WI38 (cell line): ENCODE measurements at regions not wholly inside any gene's neighbourhood (a gene's known extent, or its start where the extent isn't known, plus 50 kb on each side); places are given as distances from the start of the nearest gene placed in this dataset.

ENCODE experiments used
- H3K4me3 ChIP-seq: 2 replicates; pipeline ENCODE4 v1.5.1; 2011; ENCODE audit warnings: low read depth, mild to moderate bottlenecking, control low read depth, low read length
- TF ChIP-seq, protein P1 (sequence below): IDR thresholded peaks from 2 replicates; pipeline ENCODE4 v1.5.1; 2012; ENCODE audit warnings: low read depth, mild to moderate bottlenecking, control low read depth, low read length

DNA sequence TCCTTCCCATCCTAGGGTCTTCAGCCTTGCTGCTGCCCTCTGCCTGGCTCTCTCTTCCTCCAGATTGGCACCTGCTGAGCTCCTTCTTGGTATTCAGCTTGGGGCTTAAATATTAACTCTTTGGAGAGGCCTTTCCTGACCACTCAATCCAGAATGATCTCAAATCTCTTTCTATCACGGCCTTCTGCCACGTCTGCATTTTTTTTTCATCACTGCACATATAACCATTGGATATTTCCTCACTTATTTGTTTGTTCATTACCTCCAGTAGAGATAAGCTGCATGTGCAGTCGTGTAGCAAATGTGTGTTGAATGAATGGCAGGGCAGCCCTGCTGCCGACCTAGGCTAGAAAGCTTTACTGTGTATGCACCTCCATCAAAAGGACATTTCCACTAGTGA, 51.6 kb upstream of the MPP7 start:
- TF ChIP-seq, protein P1, sequence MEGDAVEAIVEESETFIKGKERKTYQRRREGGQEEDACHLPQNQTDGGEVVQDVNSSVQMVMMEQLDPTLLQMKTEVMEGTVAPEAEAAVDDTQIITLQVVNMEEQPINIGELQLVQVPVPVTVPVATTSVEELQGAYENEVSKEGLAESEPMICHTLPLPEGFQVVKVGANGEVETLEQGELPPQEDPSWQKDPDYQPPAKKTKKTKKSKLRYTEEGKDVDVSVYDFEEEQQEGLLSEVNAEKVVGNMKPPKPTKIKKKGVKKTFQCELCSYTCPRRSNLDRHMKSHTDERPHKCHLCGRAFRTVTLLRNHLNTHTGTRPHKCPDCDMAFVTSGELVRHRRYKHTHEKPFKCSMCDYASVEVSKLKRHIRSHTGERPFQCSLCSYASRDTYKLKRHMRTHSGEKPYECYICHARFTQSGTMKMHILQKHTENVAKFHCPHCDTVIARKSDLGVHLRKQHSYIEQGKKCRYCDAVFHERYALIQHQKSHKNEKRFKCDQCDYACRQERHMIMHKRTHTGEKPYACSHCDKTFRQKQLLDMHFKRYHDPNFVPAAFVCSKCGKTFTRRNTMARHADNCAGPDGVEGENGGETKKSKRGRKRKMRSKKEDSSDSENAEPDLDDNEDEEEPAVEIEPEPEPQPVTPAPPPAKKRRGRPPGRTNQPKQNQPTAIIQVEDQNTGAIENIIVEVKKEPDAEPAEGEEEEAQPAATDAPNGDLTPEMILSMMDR, result no peak
- no peak overlapping the region for H3K4me3 ChIP-seq

GRCh38 chr10:28355376-28355775, 52.5 kb upstream of the MPP7 start:
- TF ChIP-seq, protein P1, result no peak

DNA sequence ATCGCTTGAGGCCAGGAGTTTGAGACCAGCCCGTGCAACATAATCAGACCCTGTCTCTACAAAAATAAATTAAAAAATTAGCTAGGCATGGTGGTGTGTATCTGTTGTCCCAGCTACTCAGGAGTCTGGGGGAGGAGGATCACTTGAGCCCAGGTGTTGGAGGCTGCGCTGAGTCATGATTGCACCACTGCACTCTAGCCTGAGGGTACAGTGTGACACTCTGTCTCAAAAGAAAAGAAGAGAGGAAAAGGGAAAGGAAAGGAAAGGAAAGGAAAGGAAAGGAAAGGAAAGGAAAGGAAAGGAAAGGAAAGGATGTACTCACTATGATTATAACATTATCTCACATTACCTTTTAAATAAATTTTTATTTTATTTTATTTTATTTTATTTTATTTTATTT, 56.5 kb upstream of the MPP7 start:
- TF ChIP-seq, protein P1, result no peak
- H3K4me3 ChIP-seq, result no peak overlapping the region

More at GRCh38 chr10:28355376-28355775, 52.5 kb upstream of the MPP7 start:
- no peak overlapping the region for H3K4me3 ChIP-seq

DNA sequence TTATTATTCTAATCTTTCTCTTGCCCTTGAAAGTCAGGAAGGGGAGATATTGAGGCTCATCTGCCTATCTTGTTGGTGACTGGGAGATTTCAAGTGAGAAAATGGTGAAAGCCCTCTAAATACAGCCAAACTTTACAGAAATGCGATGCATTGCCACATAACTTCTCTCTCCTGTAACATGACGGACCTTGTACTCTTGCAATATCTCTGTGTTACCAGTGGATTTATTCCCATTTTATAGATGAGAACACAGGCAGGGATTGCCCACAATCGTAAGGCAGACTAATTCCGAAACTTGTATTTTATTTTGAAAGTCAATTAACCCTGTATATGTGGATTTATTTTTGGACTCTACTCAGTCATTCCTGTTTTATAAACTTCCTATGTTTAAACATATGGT, 57.3 kb upstream of the MPP7 start:
- no peak overlapping the region for H3K4me3 ChIP-seq
- TF ChIP-seq, protein P1, result no peak

- TF ChIP-seq, protein P1, result no peak
These were observed 60.5 kb upstream of the MPP7 start for GRCh38 chr10:28363376-28363775.

GRCh38 chr10:28365840-28366239, 63.0 kb upstream of the MPP7 start:
- TF ChIP-seq, protein P1, result no peak
- no peak overlapping the region for H3K4me3 ChIP-seq

More at GRCh38 chr10:28363376-28363775, 60.5 kb upstream of the MPP7 start:
- H3K4me3 ChIP-seq, result no peak overlapping the region

GRCh38 chr10:28366994-28367393, 64.1 kb upstream of the MPP7 start:
- TF ChIP-seq, protein P1, result no peak
- H3K4me3 ChIP-seq, result no peak overlapping the region
